T-helper 9 cell (primary cell): ENCODE measurements at regions not wholly inside any gene's neighbourhood (a gene's known extent, or its start where the extent isn't known, plus 50 kb on each side); places are given as distances from the start of the nearest gene placed in this dataset.

Experiments
- DNase-seq: peaks from one replicate; pipeline ENCODE4 v3.0.0-alpha.2; 2020

DNA sequence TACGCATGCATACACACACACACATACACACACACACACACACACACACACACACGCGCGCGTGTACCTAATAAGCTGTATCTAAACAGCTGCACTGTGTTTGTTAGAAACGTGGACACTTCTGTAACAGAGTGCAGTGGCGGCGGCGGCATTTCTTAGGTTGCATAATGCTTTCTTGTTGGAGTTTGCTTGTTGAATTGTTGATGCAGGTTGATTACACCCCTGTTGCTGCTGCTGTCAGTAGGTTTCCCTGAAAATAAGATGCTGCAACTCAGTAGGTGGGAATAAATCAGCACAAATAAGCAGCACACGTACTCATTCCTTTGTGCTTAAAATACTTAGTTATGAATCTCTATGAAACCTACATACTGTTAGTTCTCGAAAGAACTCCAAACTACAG lies 479.2 kb downstream of the LIG4 start:
- DNase-seq: no peak

DNA sequence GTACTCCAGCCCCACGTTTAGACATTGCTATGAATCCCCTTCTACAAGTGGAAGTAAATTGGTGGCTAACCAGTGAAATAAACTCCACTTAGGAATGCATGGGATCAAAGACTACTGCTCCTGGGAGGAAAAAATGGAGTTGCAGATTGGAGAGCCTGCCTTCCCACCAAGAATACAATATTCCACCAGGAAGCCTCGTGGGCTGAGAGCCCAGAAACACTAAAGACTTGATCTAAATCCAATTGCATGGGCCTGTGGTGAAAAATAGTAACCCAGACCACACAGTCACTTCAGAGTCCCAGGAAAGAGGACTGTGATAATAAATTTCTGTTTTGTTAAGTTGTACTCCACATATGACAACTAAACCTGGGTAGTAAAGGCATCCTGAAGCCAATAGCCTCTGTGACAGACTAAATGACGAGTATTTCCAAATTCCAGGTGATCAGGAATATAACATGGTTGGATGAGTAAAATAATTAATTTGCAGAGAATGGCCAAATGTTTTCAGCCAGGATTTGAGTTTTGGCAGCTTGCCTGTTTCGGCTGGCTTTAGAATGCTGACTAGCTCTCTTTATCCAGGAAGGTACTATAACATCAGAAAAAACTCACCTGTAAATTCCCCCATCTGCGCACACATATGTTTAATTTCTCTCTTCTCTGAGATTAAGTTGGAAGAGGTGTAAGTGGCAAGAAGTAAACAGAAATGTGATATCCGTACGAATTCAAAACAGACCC lies 480.3 kb downstream of the LIG4 start:
- DNase-seq: no peak

DNA sequence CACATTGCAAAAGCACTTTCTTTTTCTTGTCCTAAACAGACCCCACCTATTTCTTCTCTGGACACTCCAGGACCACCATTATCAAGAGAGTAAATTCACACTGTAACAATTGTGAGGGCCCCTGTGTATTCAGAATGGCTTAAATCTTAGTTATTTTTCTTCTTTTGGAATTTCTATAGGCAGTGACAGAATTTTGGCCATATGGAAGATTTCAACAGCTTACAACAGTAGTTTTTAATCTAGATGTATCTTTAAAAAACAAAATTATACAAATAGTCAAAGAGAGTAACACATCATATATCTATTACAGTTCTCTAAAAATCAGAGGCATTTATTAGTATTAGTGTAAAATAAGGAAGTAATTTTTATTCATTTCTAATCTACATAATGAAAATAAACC lies 482.1 kb downstream of the LIG4 start:
- DNase-seq: no peak

GRCh38 chr13:107730813-107731212 lies 484.5 kb downstream of the LIG4 start:
- DNase-seq: no peak

- no peak for DNase-seq
Observed at GRCh38 chr13:107721125-107721869, 494.0 kb downstream of the LIG4 start.

- no peak for DNase-seq
Observed at GRCh38 chr13:107716741-107717140, 498.6 kb downstream of the LIG4 start.

GRCh38 chr13:107716241-107716640 lies 499.1 kb downstream of the LIG4 start:
- DNase-seq: no peak

GRCh38 chr13:107715496-107715895 lies 499.8 kb downstream of the LIG4 start:
- no peak for DNase-seq

- DNase-seq: no peak
Observed at GRCh38 chr13:107713314-107713713, 502.0 kb downstream of the LIG4 start.

DNA sequence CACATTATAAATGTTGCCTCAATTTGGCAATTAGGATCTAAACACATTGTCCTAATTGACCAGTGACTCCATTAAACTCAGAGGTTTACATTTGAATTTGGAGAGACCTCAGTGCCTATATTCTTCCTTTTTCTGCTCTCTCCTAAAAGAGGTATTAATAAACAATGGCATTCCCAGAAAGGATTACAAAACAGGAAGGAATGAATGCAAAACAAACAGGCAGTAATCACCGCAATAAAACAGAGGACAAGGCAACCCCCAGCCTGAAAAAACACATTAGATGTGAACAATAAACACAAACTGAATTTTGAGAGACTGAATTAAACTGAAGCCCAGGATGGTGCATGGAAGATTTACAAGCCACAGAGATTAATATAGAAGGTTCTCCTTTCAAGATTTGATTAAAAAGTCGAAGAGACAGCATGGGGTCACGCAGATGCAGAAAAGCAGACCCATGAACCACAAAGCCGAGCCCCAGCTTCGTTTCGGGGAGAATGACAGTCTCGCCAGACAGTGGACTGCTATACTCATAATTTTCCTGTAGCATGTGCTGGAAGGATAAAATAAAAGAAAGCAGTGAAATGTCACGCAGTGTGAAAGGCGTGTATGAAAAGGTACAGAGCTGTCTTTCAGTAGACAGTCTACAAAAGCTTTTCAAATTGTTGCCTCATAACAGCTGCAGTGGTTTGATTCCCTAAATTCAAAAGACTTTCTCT lies 503.0 kb downstream of the LIG4 start:
- no peak for DNase-seq

DNA sequence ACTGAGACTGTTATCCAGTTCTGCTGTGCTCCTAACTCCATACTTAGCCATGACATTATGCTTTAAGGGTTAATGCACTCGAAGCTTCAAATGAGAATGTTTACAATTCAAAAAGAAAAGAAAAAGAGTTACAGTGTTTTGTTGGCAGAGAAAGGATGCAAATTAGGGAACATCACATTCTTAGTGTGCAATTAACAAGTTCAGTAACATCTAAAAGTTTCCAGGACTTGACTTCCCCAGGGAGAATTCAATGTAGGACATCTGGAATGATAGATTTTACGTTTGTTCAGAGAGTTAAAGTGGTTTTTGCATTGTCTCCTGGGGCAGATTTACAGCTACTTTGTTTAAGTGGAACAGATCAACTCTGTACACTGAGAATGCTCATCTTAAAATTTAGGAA lies 525.2 kb downstream of the LIG4 start:
- DNase-seq: no peak

GRCh38 chr13:107685876-107686275 lies 529.5 kb downstream of the LIG4 start:
- no peak for DNase-seq

- no peak for DNase-seq
Observed at GRCh38 chr13:107681600-107681999, 533.7 kb downstream of the LIG4 start.

DNA sequence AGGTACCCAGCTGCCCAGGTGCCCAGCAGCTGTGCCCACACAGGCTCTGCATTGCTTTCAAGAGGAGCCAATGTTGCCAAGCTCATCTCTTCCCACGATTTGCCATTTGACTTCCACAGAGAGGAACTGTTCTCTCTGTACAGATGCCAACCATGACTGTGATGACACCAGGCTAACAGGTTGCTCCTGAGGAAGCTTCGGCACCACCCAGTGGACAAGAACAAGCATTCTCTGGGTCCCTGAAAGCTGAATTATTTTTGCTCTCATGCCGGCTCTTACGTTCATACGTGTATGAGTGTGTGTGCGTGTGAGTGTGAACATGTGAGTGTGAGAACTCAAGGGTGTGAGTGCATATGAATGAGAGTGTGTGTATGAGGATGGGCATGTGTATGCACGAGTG lies 535.2 kb downstream of the LIG4 start:
- no peak for DNase-seq

- DNase-seq: no peak
Observed at GRCh38 chr13:107678075-107678689, 537.2 kb downstream of the LIG4 start.

- no peak for DNase-seq
Observed at GRCh38 chr13:107675847-107676550, 539.3 kb downstream of the LIG4 start.

GRCh38 chr13:107669391-107669993 lies 545.8 kb downstream of the LIG4 start:
- no peak for DNase-seq

DNA sequence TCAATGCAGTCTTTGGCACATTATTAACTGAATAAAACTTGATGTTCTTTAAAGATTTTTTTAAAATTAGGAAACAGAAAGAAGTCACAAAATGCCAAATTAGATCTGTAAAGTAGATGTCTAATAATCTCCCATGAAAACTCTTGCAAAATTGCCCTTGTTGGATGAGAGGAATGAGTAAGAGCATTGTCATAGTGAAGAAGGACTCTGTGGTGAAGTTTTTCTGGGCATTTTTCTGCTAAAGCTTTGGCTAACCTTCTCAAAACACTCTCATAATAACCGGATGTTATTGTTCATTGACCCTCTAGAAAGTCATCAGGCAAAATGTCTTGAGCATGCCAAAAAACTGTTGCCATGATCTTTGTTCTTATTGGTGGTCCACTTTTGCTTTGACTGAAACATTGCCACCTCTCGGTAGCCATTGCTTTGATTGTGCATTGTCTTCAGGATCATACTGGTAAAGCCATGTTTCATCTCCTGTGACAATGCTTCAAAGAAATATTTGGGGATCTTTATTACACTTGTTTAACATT lies 549.3 kb downstream of the LIG4 start:
- no peak for DNase-seq

DNA sequence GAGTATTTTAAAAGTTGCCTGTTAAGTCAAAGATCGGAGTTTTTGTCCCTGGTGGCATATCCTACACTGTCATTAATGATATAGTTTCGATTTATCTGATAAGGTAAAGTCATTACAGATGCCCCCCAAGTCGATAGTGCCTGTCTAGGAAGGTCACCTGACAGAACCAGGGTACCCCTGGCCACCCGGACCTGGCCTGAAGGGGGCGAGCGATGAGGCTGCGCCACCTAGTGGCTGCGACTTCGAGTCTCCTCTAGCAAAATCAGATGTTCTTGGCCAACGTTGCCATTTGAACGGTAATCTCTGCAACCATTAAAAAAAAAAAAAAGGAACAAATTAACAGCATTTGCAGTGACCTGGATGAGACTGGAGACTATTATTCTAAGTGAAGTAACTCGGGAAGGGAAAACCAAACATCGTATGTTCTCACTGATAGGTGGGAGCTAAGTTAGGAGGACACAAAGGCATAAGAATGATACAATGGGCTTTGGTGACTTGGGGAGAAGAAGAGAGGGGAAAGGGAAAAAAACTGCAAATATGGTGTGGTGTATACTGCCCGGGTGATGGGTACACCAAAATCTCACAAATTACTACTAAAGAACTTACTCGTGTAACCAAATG lies 565.1 kb downstream of the LIG4 start:
- no peak for DNase-seq

DNA sequence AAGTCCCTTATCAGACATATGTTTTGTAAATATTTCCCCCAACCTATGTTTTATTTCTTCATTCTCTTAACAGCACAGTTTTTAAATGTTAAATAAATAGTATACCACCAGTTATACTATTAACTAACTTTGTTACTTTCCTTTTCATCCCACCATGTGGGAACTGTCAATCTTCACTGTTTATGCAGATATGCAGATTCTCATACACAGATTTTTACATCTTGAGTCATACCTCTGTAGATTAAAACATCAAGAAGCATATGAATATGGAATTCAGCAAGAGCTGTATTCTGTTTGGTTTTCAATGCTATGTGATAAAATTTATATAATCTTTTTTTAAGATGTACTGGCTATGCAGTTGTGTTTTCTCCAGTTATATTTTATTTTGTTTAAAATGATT lies 566.3 kb downstream of the LIG4 start:
- DNase-seq: no peak

- no peak for DNase-seq
Observed at GRCh38 chr13:107644136-107644535, 571.2 kb downstream of the LIG4 start.

DNA sequence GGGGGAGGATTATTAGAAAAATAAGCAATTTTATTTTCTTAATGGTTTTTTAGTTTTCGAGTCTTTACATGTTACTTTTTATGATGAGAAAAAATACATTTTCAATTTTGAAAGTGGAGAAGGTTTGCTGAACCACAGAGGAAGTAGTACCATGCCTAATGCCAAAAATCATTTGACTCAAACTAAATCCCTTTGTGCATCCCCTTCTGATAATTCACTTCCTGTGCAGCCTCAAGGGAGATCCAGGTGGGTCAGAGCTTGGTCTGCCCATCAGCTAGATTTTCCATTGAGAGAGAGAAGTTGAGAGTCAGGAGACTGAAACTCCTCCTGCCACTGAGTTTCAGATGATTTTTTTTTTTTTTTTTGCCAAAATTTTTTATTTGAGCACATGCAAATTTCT lies 571.7 kb downstream of the LIG4 start:
- DNase-seq: no peak
